Adrenal gland (tissue), 9 donors: ENCODE measurements at regions not wholly inside any gene's neighbourhood (a gene's known extent, or its start where the extent isn't known, plus 50 kb on each side); places are given as distances from the start of the nearest gene placed in this dataset.

Experiments used
- DNase-seq, 7 donors: peaks; one replicate each; pipeline ENCODE4 v3.0.0-alpha.2; 2019 to 2020
- H3K27ac ChIP-seq, 5 donors: fragments of 200-600 bp; sonication (generic) in 4 of 5; 1 replicate in 3 of 5; 2 replicates in 2 of 5; pipeline versions ENCODE4 v1.5.1 to v1.8.0; 2016 to 2020; ENCODE audit warnings: mild to moderate bottlenecking in 1 of 5
- H3K27me3 ChIP-seq: fragments of 200-600 bp; 2 replicates; pipeline ENCODE4 v1.8.0; 2021
- H3K36me3 ChIP-seq, 2 donors: fragments of 200-600 bp; replicated peaks in 1 of 2; 1 replicate in 1 of 2; 2 replicates in 1 of 2; pipeline versions ENCODE4 v1.5.1 to v1.8.0; 2018 to 2022
- H3K4me1 ChIP-seq, 2 donors: fragments of 200-600 bp; replicated peaks in 1 of 2; 1 replicate in 1 of 2; 2 replicates in 1 of 2; pipeline versions ENCODE4 v1.5.1 to v1.8.0; 2018 to 2021
- H3K4me3 ChIP-seq, 4 donors: fragments of 200-600 bp; sonication (generic) in 3 of 4; one replicate each; pipeline ENCODE4 v1.5.1; 2016 to 2018
- H3K9me3 ChIP-seq, 3 donors: fragments of 200-600 bp; sonication (generic) in 1 of 3; replicated peaks in 1 of 3; 1 replicate in 2 of 3; 2 replicates in 1 of 3; pipeline versions ENCODE4 v1.5.1 to v1.8.0; 2016 to 2021
- POLR2A ChIP-seq, 2 donors: fragments of 450-650 bp; IDR thresholded peaks; one replicate each; pipeline ENCODE4 v1.6.1; 2017; ENCODE audit warnings: antibody characterized with exemption in 2 of 2, mild to moderate bottlenecking in 2 of 2, moderate library complexity in 1 of 2
- WGBS, 4 donors: extraction: QIAGEN DNeasy Blood & Tissue Kit in 2 of 4; methylation state at CpG; one replicate each; pipeline versions ENCODE4 v1.1.5 to v1.1.7; 2013 to 2017; 5-methylcytosine and 5-hydroxymethylcytosine counted together
- intact Hi-C, 2 donors: fragments of 100-400 bp; cut with DNase I; formaldehyde crosslinking; loops; one replicate each; pipeline versions ENCODE4 v1.14.1 to v1.15.0; 2022 to 2023
- TF ChIP-seq, protein P1 (sequence below), 6 experiments: fragments of 450-650 bp in 4 of 6; fragments of 200-600 bp in 2 of 6; sonication (generic) in 1 of 6; IDR thresholded peaks; 1 replicate in 5 of 6; 2 replicates in 1 of 6; pipeline versions ENCODE4 v1.5.1 to v1.8.0; 2016 to 2021; ENCODE audit warnings: antibody characterized with exemption in 6 of 6, mild to moderate bottlenecking in 2 of 6, moderate library complexity in 1 of 6
- donor health status: healthy with polysubstance abuse.
- donor health status: Bipolar disorder and iron deficiency.
- donor health status: DM: yes; HTN: yes; CAD: no.
- donor health status: DM: no; HTN: no; CAD: no.
- donor health status: DM: no; HTN: no; CAD: no.

GRCh38 chr7:10637991-10638390 lies 335.7 kb upstream of the PHF14 start:
- Histone ChIP-seq H3K4me1 (no peaks in the 10 kb centered on the region), H3K27ac (no peak overlapping the region), H3K9me3 (no peaks in the 10 kb centered on the region), H3K36me3 (no peaks in the 10 kb centered on the region), H3K27me3 (no peaks in the 10 kb centered on the region), H3K4me3 (no peak overlapping the region)
- TF ChIP-seq, protein P1, sequence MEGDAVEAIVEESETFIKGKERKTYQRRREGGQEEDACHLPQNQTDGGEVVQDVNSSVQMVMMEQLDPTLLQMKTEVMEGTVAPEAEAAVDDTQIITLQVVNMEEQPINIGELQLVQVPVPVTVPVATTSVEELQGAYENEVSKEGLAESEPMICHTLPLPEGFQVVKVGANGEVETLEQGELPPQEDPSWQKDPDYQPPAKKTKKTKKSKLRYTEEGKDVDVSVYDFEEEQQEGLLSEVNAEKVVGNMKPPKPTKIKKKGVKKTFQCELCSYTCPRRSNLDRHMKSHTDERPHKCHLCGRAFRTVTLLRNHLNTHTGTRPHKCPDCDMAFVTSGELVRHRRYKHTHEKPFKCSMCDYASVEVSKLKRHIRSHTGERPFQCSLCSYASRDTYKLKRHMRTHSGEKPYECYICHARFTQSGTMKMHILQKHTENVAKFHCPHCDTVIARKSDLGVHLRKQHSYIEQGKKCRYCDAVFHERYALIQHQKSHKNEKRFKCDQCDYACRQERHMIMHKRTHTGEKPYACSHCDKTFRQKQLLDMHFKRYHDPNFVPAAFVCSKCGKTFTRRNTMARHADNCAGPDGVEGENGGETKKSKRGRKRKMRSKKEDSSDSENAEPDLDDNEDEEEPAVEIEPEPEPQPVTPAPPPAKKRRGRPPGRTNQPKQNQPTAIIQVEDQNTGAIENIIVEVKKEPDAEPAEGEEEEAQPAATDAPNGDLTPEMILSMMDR (IDR thresholded peaks at IDR 0.05) = no peak
- no peak for TF ChIP-seq POLR2A (IDR thresholded peaks at IDR 0.05)
- DNase-seq = no peak
- intact Hi-C loops = no loop called here
- 68 to 75% (median 71%) methylated on average over 3 of the region's 3 CpGs for WGBS, 4 donors

GRCh38 chr7:10643545-10643944 lies 330.1 kb upstream of the PHF14 start:
- intact Hi-C loops = no loop called here
- Histone ChIP-seq H3K4me1 (no peaks in the 10 kb centered on the region), H3K9me3 (no peaks in the 10 kb centered on the region), H3K36me3 (no peaks in the 10 kb centered on the region), H3K27me3 (no peaks in the 10 kb centered on the region), H3K27ac (no peak overlapping the region), H3K4me3 (no peak overlapping the region)
- WGBS, 4 donors = 74 to 84% (median 78%) methylated on average over 2 of the region's 2 CpGs
- no peak for DNase-seq
- TF ChIP-seq, protein P1 (IDR thresholded peaks at IDR 0.05) = no peak
- TF ChIP-seq POLR2A (IDR thresholded peaks at IDR 0.05) = no peak

- H3K27me3 ChIP-seq = no peaks in the 10 kb centered on the region
- H3K4me3 ChIP-seq = no peak overlapping the region
- TF ChIP-seq, protein P1 (IDR thresholded peaks at IDR 0.05) = no peak
- TF ChIP-seq POLR2A (IDR thresholded peaks at IDR 0.05) = no peak
- no peaks in the 10 kb centered on the region for H3K9me3 ChIP-seq
- no peaks in the 10 kb centered on the region for H3K36me3 ChIP-seq
- no peak overlapping the region for H3K27ac ChIP-seq
- DNase-seq = no peak
- intact Hi-C loops = no loop called here
- H3K4me1 ChIP-seq = no peaks in the 10 kb centered on the region
- 43 to 49% (median 45%) methylated on average over 3 of the region's 3 CpGs for WGBS, 4 donors
These were observed 328.8 kb upstream of the PHF14 start for GRCh38 chr7:10644849-10645248.

DNA sequence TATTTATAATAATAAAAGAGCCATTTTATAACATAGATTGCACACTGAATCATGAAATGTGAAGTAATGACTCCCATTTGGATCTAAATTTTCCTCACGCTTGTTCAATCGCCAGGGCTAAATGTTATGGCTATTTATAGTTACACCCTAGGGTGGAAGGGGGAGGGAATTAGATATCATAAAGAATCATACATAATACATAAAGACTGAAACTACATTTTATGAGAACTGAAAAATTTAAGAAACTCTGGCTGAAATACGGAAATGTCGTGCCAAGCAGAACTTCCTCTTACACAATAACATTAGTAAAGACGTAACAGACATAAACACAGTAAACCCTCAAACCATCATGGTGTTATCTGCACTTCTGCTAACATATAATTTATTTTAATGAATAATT lies 327.5 kb upstream of the PHF14 start:
- H3K4me1 ChIP-seq = no peaks in the 10 kb centered on the region
- no peaks in the 10 kb centered on the region for H3K27me3 ChIP-seq
- intact Hi-C loops = no loop called here
- DNase-seq = no peak
- H3K36me3 ChIP-seq = no peaks in the 10 kb centered on the region
- no peak overlapping the region for H3K27ac ChIP-seq
- WGBS, 4 donors = 49 to 66% (median 58%) methylated on average over 5 of the region's 5 CpGs
- no peaks in the 10 kb centered on the region for H3K9me3 ChIP-seq
- TF ChIP-seq, protein P1 (IDR thresholded peaks at IDR 0.05) = no peak
- TF ChIP-seq POLR2A (IDR thresholded peaks at IDR 0.05) = no peak
- H3K4me3 ChIP-seq = no peak overlapping the region
